ENCODE measurements at regions not wholly inside any gene's neighbourhood (a gene's known extent, or its start where the extent isn't known, plus 50 kb on each side); places are given as distances from the start of the nearest gene placed in this dataset.

DNA sequence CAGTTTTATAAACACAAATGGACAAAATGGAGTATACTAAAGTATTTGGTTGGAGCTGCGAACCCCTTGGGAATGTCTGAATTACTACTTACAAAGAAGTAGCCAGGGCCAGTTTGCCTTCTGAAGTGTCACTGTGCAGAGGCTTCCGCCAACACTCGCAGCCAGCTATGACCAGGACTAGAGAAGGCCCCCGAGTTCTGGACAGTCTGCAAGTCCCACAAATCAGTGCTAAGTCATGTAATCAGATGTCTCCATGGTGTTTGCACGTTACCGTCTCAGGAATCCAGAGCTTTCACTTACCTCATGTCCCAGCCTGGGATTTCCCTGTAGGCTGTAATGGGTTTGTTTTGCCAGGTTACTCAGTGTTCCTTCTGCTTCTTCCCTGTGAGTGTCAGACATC is 106.6 kb upstream of the SPAG17 start:
- TF ChIP-seq EZH2 (IDR thresholded peaks at IDR 0.05; ENCODE audit: insufficient read depth, poor library complexity, severe bottlenecking) = no peak
- TF ChIP-seq EZH2phosphoT487 (IDR thresholded peaks at IDR 0.05; ENCODE audit: insufficient read depth, low read depth) = no peak

Data from GM23248 (cell line).